ENCODE measurements at regions not wholly inside any gene's neighbourhood (a gene's known extent, or its start where the extent isn't known, plus 50 kb on each side); places are given as distances from the start of the nearest gene placed in this dataset.
"Not testable (repeated sequence)": the region's sequence is repeated elsewhere in the genome, so short reads cannot be mapped to it uniquely, and the experiment has no call there.

- DNase-seq, result no peak
These were observed 89.1 kb upstream of the IGFBP7 start for GRCh38 chr4:57199267-57199666.

DNA sequence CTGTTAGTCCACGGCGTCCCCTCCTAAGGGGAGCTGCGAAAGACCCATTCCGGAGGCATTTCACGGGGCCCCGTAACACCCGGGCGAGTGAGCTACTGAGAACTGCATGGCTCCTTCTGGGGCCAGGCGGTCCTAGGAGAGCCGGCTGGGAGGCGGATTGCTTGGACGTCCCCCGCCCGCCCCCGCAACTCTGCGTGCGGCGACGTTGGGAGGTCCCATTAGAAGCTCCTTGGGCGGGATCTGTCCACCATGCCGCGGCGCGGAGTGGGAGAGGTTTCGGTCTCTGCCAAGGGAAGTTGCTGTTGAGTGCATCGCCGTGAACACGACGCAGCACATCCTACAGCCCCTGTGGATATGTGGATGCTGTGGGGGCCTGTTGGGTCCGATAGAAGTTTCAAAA, 85.4 kb upstream of the IGFBP7 start:
- DNase-seq, result no peak

DNA sequence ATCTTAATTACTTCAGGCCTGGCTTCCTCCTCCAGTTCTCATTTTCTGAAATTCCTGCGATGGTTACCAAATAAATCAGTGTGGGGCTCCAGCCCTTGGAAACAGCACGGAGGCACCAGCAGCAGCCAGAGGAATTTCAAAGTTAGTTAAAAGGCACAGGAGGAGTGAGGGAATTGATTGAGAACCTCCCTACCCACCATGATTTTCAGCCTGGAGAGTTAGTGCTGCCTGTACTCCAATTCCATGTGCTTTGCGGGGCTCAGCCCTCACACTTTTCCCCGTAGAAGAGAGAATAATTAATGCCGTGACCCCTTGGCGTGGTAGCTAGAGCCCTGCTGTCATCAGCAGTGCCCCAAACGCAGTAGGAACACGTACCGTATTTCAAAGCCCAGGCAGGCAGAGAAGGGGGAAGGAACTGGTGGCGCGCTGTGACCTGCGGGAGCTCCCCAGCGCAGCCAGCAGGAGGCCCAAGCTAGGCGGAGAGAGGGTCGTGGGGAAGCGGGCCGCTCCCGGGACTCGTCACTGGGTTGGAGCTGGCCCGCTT, 84.0 kb upstream of the IGFBP7 start:
- no peak for DNase-seq

GRCh38 chr4:57193209-57193810, 83.1 kb upstream of the IGFBP7 start:
- DNase-seq, result no peak

DNA sequence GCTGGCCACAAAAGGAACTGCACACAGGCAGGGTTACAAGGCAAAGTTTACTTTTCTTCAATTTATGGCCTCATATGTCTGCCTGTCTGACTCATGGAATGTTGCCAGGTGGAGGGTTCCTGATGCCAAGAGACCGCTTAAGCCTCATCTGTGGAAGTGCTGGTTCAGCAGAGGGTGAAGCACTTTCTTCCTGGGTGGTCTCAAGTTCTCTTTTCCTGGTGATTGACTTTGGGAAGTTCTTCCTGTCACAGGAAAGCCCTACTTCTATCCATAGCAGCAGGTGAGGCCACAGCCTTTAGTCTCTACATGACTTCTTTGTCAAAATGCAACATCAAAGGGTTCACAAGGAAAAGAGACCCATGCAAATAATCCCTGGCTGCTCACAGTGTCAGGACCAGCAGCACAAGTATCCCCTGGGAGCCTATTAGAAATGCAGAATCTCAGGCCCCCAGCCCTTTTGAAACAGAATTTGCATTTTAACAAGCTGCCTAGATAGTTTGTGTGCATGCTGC, 81.4 kb upstream of the IGFBP7 start:
- no peak for DNase-seq

- DNase-seq, result no peak
These were observed 80.7 kb upstream of the IGFBP7 start for GRCh38 chr4:57190601-57191481.

DNA sequence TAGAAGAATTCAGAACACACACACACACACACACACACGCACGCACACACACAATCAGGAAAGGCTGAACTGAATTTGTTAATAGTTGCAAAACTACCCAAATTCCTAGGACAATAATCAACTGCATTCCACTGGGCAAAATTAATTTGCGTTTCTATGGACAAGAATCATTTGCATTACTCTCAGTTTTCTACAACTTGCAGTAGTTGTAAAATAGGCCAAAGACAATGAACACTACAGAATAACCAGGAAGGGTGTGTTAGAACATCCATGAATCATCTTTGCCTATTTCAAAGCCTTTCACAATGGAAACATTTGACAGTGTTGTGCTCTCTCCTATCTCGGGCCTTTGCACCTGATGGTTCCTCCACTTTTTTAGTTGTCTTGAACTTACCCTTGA, 77.1 kb upstream of the IGFBP7 start:
- no peak for DNase-seq

DNA sequence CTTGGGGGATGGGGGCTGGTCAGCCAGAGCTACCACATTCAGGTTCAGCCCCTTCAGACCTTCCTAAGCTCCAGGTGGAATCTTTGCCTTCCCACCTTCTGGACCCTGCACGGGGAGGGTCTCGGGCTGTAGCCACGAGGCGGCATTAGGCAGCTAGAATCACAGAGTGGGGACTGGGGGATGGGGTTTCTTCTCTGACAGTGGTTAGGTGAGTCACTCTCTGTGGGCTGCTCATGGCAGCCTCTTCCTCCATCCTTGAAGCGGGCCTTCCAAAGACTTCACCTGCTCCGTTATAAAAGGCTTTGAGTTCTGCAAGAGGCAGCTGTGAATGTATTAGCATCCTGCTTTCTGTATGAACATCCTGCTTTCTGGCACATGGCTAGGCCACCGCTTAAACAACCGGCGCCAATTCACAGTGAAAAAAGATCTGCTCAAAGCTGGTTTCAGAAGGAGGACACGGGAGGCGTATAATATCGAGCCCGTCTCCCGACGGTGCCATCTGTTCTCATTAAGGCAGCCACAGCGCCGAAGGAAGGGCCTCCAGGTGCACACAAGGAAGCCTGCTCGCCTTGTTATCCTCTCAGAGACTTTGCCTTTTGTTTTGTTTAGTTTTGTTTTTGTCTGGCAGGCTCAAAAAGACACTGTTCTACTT, 74.3 kb upstream of the IGFBP7 start:
- DNase-seq, result no peak

- DNase-seq, result no peak
These were observed 72.1 kb upstream of the IGFBP7 start for GRCh38 chr4:57182132-57182874.

DNA sequence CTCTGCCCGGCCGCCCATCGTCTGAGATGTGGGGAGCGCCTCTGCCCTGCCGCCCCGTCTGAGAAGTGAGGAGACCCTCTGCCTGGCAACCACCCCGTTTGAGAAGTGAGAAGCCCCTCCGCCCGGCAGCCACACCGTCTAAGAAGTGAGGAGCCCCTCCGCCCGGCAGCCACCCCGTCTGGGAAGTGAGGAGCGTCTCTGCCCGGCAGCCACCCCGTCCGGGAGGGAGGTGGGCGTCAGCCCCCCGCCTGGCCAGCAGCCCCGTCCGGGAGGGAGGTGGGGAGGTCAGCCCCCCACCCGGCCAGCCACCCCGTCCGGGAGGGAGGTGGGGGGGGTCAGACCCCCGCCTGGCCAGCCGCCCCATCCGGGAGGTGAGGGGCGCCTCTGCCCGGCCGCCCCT, 63.0 kb upstream of the IGFBP7 start:
- not testable (repeated sequence) for DNase-seq

GRCh38 chr4:57172065-57172464, 61.9 kb upstream of the IGFBP7 start:
- DNase-seq, result no peak

DNA sequence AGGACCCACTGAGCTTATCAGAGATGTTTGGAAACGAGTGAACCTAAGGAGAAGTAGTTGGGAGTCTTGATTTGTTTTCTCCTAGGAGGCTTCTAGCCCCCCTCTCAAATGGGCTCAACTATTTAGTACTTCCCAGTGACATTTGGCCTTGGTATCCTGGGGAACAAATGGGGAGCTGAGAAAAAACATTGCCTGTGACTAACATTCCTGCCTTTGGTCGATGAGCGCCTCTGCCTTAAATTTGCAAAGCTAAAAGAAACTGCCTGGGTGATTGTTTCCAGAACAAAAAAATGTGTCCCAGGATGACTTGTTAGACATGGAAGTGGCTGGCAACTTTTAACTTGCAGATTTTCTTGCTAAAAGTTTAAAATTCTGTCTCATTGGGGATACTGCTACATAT, 58.8 kb upstream of the IGFBP7 start:
- no peak for DNase-seq

GRCh38 chr4:57163530-57164459, 53.6 kb upstream of the IGFBP7 start:
- DNase-seq, result peak; percentile 50 to 58

GRCh38 chr4:57162499-57163019, 52.4 kb upstream of the IGFBP7 start:
- DNase-seq, result no peak
